ENCODE measurements at regions not wholly inside any gene's neighbourhood (a gene's known extent, or its start where the extent isn't known, plus 50 kb on each side); places are given as distances from the start of the nearest gene placed in this dataset.

DNA sequence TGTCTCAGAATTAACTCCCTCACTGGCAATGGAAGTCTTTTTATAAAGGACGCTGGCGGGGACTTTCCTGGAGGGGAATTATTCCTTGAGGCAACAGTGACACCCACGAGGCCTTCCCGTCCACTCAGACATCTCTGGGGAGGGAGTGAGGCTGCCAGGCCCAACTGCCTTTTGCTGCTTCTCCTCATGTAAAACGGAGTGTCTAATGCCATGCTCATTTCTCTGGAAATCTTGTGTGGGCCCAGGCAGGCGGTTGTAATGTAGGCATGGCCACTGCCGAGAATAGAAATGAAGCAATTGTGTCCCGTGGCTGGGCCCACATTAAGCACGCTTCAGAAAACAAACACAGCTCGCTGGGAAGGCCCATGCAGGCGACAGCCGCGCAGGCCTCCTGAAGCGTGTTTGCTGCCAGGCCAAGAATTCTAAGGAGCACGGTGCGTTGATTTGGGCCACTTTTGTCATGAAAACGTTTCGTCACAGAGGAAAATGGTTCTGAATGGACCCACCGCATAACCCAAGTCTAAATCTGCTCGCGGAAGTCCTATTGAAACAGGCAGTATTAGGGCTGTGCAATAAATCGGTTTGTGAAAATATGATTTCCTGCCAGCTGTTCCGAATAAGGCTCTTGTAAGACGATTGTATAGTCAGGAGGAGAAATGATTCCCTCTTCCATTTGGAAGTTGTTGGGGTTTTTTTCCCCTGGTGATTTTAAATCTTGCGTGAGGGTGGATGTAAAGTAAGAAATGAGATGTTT is 104.2 kb upstream of the CHST15 start:
- ATAC-seq (ENCODE audit: insufficient read depth, low FRiP score) (no peak), DNase-seq (peak in 2 of 3 donors; percentile 4 to 29)
- H3K36me3 ChIP-seq (ENCODE audit: control insufficient read depth in 4 of 4, insufficient read depth in 4 of 4, low read length in 4 of 4) = no peaks in the 10 kb centered on the region
- no peaks in the 10 kb centered on the region for H3K9me3 ChIP-seq (ENCODE audit: control insufficient read depth in 4 of 4, insufficient read depth in 3 of 4, low read length in 3 of 4)
- no peak overlapping the region for H3K4me3 ChIP-seq
- H3K27me3 ChIP-seq (ENCODE audit: control insufficient read depth in 3 of 3, insufficient read depth in 3 of 3, low read length in 2 of 3) = no peaks in the 10 kb centered on the region
- H3K9ac ChIP-seq (ENCODE audit: insufficient read depth in 1 of 2, low read length in 2 of 2) = no peak overlapping the region
- peaks cover 0 to 6% (median 3%) of the 10 kb centered on the region in 5 donors for H3K4me1 ChIP-seq (ENCODE audit: control insufficient read depth in 5 of 5, insufficient read depth in 5 of 5, low read length in 5 of 5)
- WGBS, 2 donors = 88 to 90% methylated on average over 25 of the region's 25 CpGs
- peak overlapping the region in 1 of 2 donors; percentile 26 for H3K27ac ChIP-seq (ENCODE audit: low read depth in 1 of 2, low read length in 1 of 2)
- TF ChIP-seq, protein P1, sequence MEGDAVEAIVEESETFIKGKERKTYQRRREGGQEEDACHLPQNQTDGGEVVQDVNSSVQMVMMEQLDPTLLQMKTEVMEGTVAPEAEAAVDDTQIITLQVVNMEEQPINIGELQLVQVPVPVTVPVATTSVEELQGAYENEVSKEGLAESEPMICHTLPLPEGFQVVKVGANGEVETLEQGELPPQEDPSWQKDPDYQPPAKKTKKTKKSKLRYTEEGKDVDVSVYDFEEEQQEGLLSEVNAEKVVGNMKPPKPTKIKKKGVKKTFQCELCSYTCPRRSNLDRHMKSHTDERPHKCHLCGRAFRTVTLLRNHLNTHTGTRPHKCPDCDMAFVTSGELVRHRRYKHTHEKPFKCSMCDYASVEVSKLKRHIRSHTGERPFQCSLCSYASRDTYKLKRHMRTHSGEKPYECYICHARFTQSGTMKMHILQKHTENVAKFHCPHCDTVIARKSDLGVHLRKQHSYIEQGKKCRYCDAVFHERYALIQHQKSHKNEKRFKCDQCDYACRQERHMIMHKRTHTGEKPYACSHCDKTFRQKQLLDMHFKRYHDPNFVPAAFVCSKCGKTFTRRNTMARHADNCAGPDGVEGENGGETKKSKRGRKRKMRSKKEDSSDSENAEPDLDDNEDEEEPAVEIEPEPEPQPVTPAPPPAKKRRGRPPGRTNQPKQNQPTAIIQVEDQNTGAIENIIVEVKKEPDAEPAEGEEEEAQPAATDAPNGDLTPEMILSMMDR (IDR thresholded peaks at IDR 0.05; ENCODE audit: control extremely low read depth, extremely low read depth) = no peak

DNA sequence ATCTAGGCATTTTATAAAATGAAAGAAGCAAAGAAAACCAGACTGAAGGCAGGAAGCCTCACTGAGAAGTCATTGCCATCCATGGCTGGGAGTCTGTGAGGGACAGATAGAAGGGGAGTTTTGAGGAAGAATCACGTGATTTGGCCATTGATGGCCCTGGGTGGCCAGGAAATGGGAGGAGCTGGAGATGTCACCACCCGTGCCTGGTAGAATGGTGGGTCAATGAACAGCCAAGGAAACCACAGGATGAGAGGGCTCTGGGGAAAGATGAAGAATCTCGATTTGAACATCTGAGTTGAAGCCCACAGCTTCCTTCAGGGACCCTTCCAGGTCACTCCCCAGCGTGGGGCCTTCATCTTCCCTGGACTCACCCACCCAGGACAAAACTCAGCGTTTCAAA is 103.3 kb upstream of the CHST15 start:
- TF ChIP-seq, protein P1 (IDR thresholded peaks at IDR 0.05; ENCODE audit: control extremely low read depth, extremely low read depth) = no peak
- 60 to 64% methylated on average over 5 of the region's 5 CpGs for WGBS, 2 donors
- no peak overlapping the region for H3K9ac ChIP-seq (ENCODE audit: insufficient read depth in 1 of 2, low read length in 2 of 2)
- no peak for ATAC-seq (ENCODE audit: insufficient read depth, low FRiP score)
- H3K4me1 ChIP-seq (ENCODE audit: control insufficient read depth in 5 of 5, insufficient read depth in 5 of 5, low read length in 5 of 5) = peaks cover 0 to 6% (median 3%) of the 10 kb centered on the region in 5 donors
- no peak for DNase-seq
- H3K4me3 ChIP-seq = no peak overlapping the region
- no peaks in the 10 kb centered on the region for H3K9me3 ChIP-seq (ENCODE audit: control insufficient read depth in 4 of 4, insufficient read depth in 3 of 4, low read length in 3 of 4)
- H3K27me3 ChIP-seq (ENCODE audit: control insufficient read depth in 3 of 3, insufficient read depth in 3 of 3, low read length in 2 of 3) = no peaks in the 10 kb centered on the region
- no peaks in the 10 kb centered on the region for H3K36me3 ChIP-seq (ENCODE audit: control insufficient read depth in 4 of 4, insufficient read depth in 4 of 4, low read length in 4 of 4)
- no peak overlapping the region for H3K27ac ChIP-seq (ENCODE audit: low read depth in 1 of 2, low read length in 1 of 2)

DNA sequence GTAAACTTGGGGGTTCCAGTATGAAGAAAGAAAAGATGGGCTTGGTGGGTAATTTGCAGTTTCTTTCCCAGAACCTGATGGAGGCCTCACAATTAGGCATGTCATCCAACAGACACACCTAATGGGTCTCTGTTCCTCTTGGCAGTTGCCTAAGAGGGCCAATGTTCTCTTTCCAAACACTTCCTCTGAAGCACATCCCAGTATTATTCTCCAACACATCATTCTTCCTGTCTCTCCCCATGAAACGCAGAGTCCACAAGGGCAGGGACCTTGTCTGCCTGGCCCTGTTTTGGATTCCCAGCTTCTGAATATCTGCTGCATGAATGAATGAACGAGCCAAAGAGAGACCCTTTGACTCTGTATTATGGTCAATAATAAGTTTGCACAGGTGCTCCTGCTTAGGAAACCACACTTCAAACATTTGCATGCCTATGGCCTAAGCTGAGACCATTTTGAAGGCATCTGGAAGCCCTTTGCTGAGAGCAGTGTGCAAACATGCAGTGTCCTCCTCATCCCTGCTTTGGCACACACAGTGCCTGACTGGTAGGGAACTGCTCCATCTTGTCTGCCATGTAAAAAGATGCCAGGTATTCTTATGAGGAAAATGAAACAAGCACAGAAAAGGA is 100.9 kb upstream of the CHST15 start:
- no peaks in the 10 kb centered on the region for H3K27me3 ChIP-seq (ENCODE audit: control insufficient read depth in 3 of 3, insufficient read depth in 3 of 3, low read length in 2 of 3)
- peaks cover 0 to 6% (median 3%) of the 10 kb centered on the region in 5 donors for H3K4me1 ChIP-seq (ENCODE audit: control insufficient read depth in 5 of 5, insufficient read depth in 5 of 5, low read length in 5 of 5)
- DNase-seq (no peak), ATAC-seq (ENCODE audit: insufficient read depth, low FRiP score) (no peak)
- no peak overlapping the region for H3K27ac ChIP-seq (ENCODE audit: low read depth in 1 of 2, low read length in 1 of 2)
- 53 to 54% methylated on average over 2 of the region's 2 CpGs for WGBS, 2 donors
- no peaks in the 10 kb centered on the region for H3K36me3 ChIP-seq (ENCODE audit: control insufficient read depth in 4 of 4, insufficient read depth in 4 of 4, low read length in 4 of 4)
- no peak overlapping the region for H3K9ac ChIP-seq (ENCODE audit: insufficient read depth in 1 of 2, low read length in 2 of 2)
- TF ChIP-seq, protein P1 (IDR thresholded peaks at IDR 0.05; ENCODE audit: control extremely low read depth, extremely low read depth) = no peak
- no peaks in the 10 kb centered on the region for H3K9me3 ChIP-seq (ENCODE audit: control insufficient read depth in 4 of 4, insufficient read depth in 3 of 4, low read length in 3 of 4)
- H3K4me3 ChIP-seq = no peak overlapping the region

Data from lung (tissue), 11 donors.